Activated CD4-positive, alpha-beta T cell treated with anti-CD3 and anti-CD28 coated beads for 1 hour (primary cell): ENCODE measurements at regions not wholly inside any gene's neighbourhood (a gene's known extent, or its start where the extent isn't known, plus 50 kb on each side); places are given as distances from the start of the nearest gene placed in this dataset.
"Not testable (repeated sequence)": the region's sequence is repeated elsewhere in the genome, so short reads cannot be mapped to it uniquely, and the experiment has no call there.

Source experiments
- DNase-seq: peaks from one replicate; pipeline ENCODE4 v3.0.0-alpha.2; 2020

- DNase-seq: not testable (repeated sequence)
These were observed 568.7 kb upstream of the PTGER4 start for GRCh38 chr5:40111036-40111435.

GRCh38 chr5:40108764-40109390 lies 570.8 kb upstream of the PTGER4 start:
- DNase-seq: not testable (repeated sequence)

GRCh38 chr5:40107786-40108185 lies 571.9 kb upstream of the PTGER4 start:
- DNase-seq: not testable (repeated sequence)

GRCh38 chr5:40106847-40107246 lies 572.9 kb upstream of the PTGER4 start:
- DNase-seq: no peak

GRCh38 chr5:40098313-40098712 lies 581.4 kb upstream of the PTGER4 start:
- DNase-seq: no peak

- DNase-seq: no peak
These were observed 586.2 kb upstream of the PTGER4 start for GRCh38 chr5:40093550-40093949.

- DNase-seq: no peak
These were observed 590.4 kb upstream of the PTGER4 start for GRCh38 chr5:40089269-40089668.

GRCh38 chr5:40084614-40085013 lies 595.1 kb upstream of the PTGER4 start:
- no peak for DNase-seq

GRCh38 chr5:40082313-40082712 lies 597.4 kb upstream of the PTGER4 start:
- DNase-seq: no peak

- DNase-seq: no peak
These were observed 599.5 kb upstream of the PTGER4 start for GRCh38 chr5:40080191-40080590.

- no peak for DNase-seq
These were observed 600.7 kb upstream of the PTGER4 start for GRCh38 chr5:40078898-40079575.

- DNase-seq: no peak
These were observed 604.9 kb upstream of the PTGER4 start for GRCh38 chr5:40074826-40075225.

GRCh38 chr5:40073927-40074326 lies 605.8 kb upstream of the PTGER4 start:
- DNase-seq: no peak

- no peak for DNase-seq
These were observed 607.8 kb upstream of the PTGER4 start for GRCh38 chr5:40071870-40072269.

- no peak for DNase-seq
These were observed 613.1 kb upstream of the PTGER4 start for GRCh38 chr5:40066616-40067015.

GRCh38 chr5:40052808-40053207 lies 626.9 kb upstream of the PTGER4 start:
- no peak for DNase-seq

- no peak for DNase-seq
These were observed 622.0 kb upstream of the DAB2 start for GRCh38 chr5:40046792-40047191.

GRCh38 chr5:40045429-40045828 lies 620.6 kb upstream of the DAB2 start:
- DNase-seq: no peak

GRCh38 chr5:40043916-40044315 lies 619.1 kb upstream of the DAB2 start:
- DNase-seq: no peak

GRCh38 chr5:40041452-40041851 lies 616.7 kb upstream of the DAB2 start:
- no peak for DNase-seq

GRCh38 chr5:40037713-40038112 lies 612.9 kb upstream of the DAB2 start:
- no peak for DNase-seq

- no peak for DNase-seq
These were observed 609.7 kb upstream of the DAB2 start for GRCh38 chr5:40034441-40034840.

- DNase-seq: no peak
These were observed 608.6 kb upstream of the DAB2 start for GRCh38 chr5:40033411-40033810.

GRCh38 chr5:40033009-40033408 lies 608.2 kb upstream of the DAB2 start:
- DNase-seq: no peak

- DNase-seq: no peak
These were observed 605.9 kb upstream of the DAB2 start for GRCh38 chr5:40030661-40031060.
